Upper lobe of right lung (tissue), 1 donor: ENCODE measurements at regions not wholly inside any gene's neighbourhood (a gene's known extent, or its start where the extent isn't known, plus 50 kb on each side); places are given as distances from the start of the nearest gene placed in this dataset.
"Not testable (repeated sequence)": the region's sequence is repeated elsewhere in the genome, so short reads cannot be mapped to it uniquely, and the experiment has no call there.

ENCODE experiments used
- ATAC-seq: fragments of 200-7000 bp; cut with Tn5 transposase; one replicate; pipeline ENCODE4 v1.9.1; 2020; ENCODE audit warnings: mild to moderate bottlenecking, moderate library complexity
- DNase-seq: peaks from one replicate; pipeline ENCODE4 v3.0.0-alpha.2; 2020
- H3K27ac ChIP-seq: fragments of 200-600 bp; one replicate; pipeline ENCODE4 v1.8.0; 2022
- H3K27me3 ChIP-seq: fragments of 200-600 bp; one replicate; pipeline ENCODE4 v1.8.0; 2022; ENCODE audit warnings: mild to moderate bottlenecking
- H3K36me3 ChIP-seq: fragments of 200-600 bp; one replicate; pipeline ENCODE4 v1.8.0; 2022
- H3K4me1 ChIP-seq: fragments of 200-600 bp; one replicate; pipeline ENCODE4 v1.8.0; 2022
- H3K4me3 ChIP-seq: fragments of 200-600 bp; one replicate; pipeline ENCODE4 v1.8.0; 2022; ENCODE audit warnings: mild to moderate bottlenecking
- H3K9me3 ChIP-seq: fragments of 200-600 bp; one replicate; pipeline ENCODE4 v1.8.0; 2022
- CTCF ChIP-seq: fragments of 200-600 bp; IDR thresholded peaks from one replicate; pipeline ENCODE4 v1.8.0; 2022; ENCODE audit warnings: antibody characterized with exemption
- intact Hi-C: fragments of 100-400 bp; cut with DNase I; formaldehyde crosslinking; loops from one replicate; pipeline ENCODE4 v1.11.0; 2022
- donor health status: DM: no; HTN: yes; CAD: no; lungs with severe emphysema.

GRCh38 chr14:23883684-23884540 is 69.7 kb upstream of the DHRS4 start:
- no peaks in the 10 kb centered on the region for H3K36me3 ChIP-seq
- no peak for TF ChIP-seq CTCF
- ATAC-seq, result no peak
- no peaks in the 10 kb centered on the region for H3K27me3 ChIP-seq
- no peaks in the 10 kb centered on the region for H3K4me1 ChIP-seq
- no peak for DNase-seq
- no peak overlapping the region for H3K27ac ChIP-seq
- H3K9me3 ChIP-seq, result no peaks in the 10 kb centered on the region
- no peak overlapping the region for H3K4me3 ChIP-seq
- intact Hi-C loops, result no loop called here

GRCh38 chr14:23884541-23884904 is 69.0 kb upstream of the DHRS4 start:
- no peak for TF ChIP-seq CTCF
- Histone ChIP-seq H3K9me3 (no peaks in the 10 kb centered on the region), H3K27me3 (no peaks in the 10 kb centered on the region), H3K4me1 (no peaks in the 10 kb centered on the region), H3K4me3 (no peak overlapping the region), H3K27ac (no peak overlapping the region), H3K36me3 (no peaks in the 10 kb centered on the region)
- no peak for ATAC-seq
- DNase-seq, result no peak
- intact Hi-C loops, result no loop called here

GRCh38 chr14:23887536-23887935 is 66.0 kb upstream of the DHRS4 start:
- intact Hi-C loops, result no loop called here
- no peaks in the 10 kb centered on the region for H3K9me3 ChIP-seq
- ATAC-seq (no peak), DNase-seq (no peak)
- H3K4me3 ChIP-seq, result no peak overlapping the region
- H3K4me1 ChIP-seq, result no peaks in the 10 kb centered on the region
- no peak for TF ChIP-seq CTCF
- H3K27me3 ChIP-seq, result no peaks in the 10 kb centered on the region
- no peaks in the 10 kb centered on the region for H3K36me3 ChIP-seq
- no peak overlapping the region for H3K27ac ChIP-seq

GRCh38 chr14:23891717-23892116 is 61.9 kb upstream of the DHRS4 start:
- H3K36me3 ChIP-seq, H3K9me3 ChIP-seq, H3K4me1 ChIP-seq, DNase-seq, intact Hi-C loops, H3K27ac ChIP-seq, H3K4me3 ChIP-seq, H3K27me3 ChIP-seq, ATAC-seq: not testable (repeated sequence)

GRCh38 chr14:23892289-23892688 is 61.3 kb upstream of the DHRS4 start:
- H3K4me1 ChIP-seq, H3K4me3 ChIP-seq, H3K27me3 ChIP-seq, H3K36me3 ChIP-seq, ATAC-seq, intact Hi-C loops, H3K27ac ChIP-seq, H3K9me3 ChIP-seq, DNase-seq: not testable (repeated sequence)

GRCh38 chr14:23894362-23895052 is 59.1 kb upstream of the DHRS4 start:
- TF ChIP-seq CTCF, result no peak
- DNase-seq (no peak), ATAC-seq (no peak)
- Histone ChIP-seq H3K27ac (no peak overlapping the region), H3K9me3 (no peaks in the 10 kb centered on the region), H3K4me3 (no peak overlapping the region), H3K4me1 (no peaks in the 10 kb centered on the region), H3K27me3 (no peaks in the 10 kb centered on the region), H3K36me3 (no peaks in the 10 kb centered on the region)
- intact Hi-C loops, result no loop called here
